ENCODE measurements at regions not wholly inside any gene's neighbourhood (a gene's known extent, or its start where the extent isn't known, plus 50 kb on each side); places are given as distances from the start of the nearest gene placed in this dataset.

DNA sequence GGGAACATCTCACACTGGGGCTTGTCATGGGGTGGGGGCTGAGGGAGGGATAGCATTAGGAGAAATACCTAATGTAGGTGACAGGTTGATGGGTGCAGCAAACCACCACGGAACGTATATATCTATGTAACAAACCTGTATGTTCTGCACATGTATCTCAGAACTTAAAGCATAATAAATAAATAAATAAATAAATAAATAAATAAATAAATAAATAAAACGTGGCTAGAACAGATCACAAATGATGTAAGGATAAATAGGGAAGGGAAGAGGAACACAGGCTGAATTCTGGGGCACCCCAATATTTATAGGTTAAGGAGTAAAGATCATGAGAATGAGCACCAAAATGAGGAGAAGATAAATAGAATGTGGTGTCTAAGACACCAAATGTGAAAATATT, 592.2 kb downstream of the AMY1C start:
- Histone ChIP-seq H3K9me3 (ENCODE audit: insufficient read depth, low read depth, low read length) (no peaks in the 10 kb centered on the region), H3K4me1 (ENCODE audit: insufficient read depth, low read length, poor library complexity, severe bottlenecking) (no peaks in the 10 kb centered on the region)
- TF ChIP-seq EZH2phosphoT487 (IDR thresholded peaks at IDR 0.05; ENCODE audit: borderline replicate concordance): no peak
- TF ChIP-seq, protein P1, sequence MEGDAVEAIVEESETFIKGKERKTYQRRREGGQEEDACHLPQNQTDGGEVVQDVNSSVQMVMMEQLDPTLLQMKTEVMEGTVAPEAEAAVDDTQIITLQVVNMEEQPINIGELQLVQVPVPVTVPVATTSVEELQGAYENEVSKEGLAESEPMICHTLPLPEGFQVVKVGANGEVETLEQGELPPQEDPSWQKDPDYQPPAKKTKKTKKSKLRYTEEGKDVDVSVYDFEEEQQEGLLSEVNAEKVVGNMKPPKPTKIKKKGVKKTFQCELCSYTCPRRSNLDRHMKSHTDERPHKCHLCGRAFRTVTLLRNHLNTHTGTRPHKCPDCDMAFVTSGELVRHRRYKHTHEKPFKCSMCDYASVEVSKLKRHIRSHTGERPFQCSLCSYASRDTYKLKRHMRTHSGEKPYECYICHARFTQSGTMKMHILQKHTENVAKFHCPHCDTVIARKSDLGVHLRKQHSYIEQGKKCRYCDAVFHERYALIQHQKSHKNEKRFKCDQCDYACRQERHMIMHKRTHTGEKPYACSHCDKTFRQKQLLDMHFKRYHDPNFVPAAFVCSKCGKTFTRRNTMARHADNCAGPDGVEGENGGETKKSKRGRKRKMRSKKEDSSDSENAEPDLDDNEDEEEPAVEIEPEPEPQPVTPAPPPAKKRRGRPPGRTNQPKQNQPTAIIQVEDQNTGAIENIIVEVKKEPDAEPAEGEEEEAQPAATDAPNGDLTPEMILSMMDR (conservative IDR thresholded peaks at IDR 0.05; ENCODE audit: low read length): no peak

DNA sequence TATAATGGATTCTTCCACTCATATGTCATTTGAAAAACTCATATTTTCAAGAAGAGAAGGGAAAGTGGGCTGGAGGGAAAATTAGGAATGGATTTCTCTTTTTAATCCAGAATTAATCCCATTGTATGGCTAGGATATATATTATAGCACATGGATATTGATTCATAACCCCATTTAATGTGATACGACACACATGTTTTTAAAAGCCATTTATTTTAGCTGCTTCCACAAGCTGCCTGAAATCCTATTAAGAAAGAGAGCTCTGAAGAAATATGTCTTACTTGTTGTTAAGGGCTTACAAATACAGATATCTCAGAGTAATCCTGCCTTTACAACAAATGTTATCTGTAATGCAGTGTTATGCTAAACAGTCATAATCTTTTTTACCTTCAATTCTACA, 598.6 kb downstream of the AMY1C start:
- no peak for TF ChIP-seq EZH2phosphoT487 (IDR thresholded peaks at IDR 0.05; ENCODE audit: borderline replicate concordance)
- TF ChIP-seq, protein P1 (conservative IDR thresholded peaks at IDR 0.05; ENCODE audit: low read length): no peak
- Histone ChIP-seq H2AFZ (ENCODE audit: low read length) (no peak overlapping the region), H3K9me2 (replicated peaks; ENCODE audit: low read depth, low read length) (no peaks in the 10 kb centered on the region; the same call in 1 of the 2 replicates), H4K20me1 (ENCODE audit: insufficient read depth, low read length, poor library complexity, severe bottlenecking) (no peaks in the 10 kb centered on the region), H3K9me3 (ENCODE audit: insufficient read depth, low read depth, low read length) (no peaks in the 10 kb centered on the region), H3K36me3 (ENCODE audit: insufficient read depth, low read length) (no peaks in the 10 kb centered on the region), H3K9ac (ENCODE audit: low read depth, low read length, poor library complexity, severe bottlenecking) (no peak overlapping the region), H3K4me3 (ENCODE audit: low read length, poor library complexity, severe bottlenecking) (no peak overlapping the region), H3K4me1 (ENCODE audit: insufficient read depth, low read length, poor library complexity, severe bottlenecking) (no peaks in the 10 kb centered on the region), H3F3A (ENCODE audit: low read depth) (no peaks in the 10 kb centered on the region), H3K79me2 (ENCODE audit: insufficient read depth, low read length) (no peaks in the 10 kb centered on the region), H3K27me3 (ENCODE audit: insufficient read depth, low read length, poor library complexity, severe bottlenecking) (no peaks in the 10 kb centered on the region), H3K4me2 (ENCODE audit: low read depth, low read length, poor library complexity, severe bottlenecking) (no peak overlapping the region)

More for the DNA sequence above, 592.2 kb downstream of the AMY1C start:
- H3K79me2 ChIP-seq (ENCODE audit: insufficient read depth, low read length): no peaks in the 10 kb centered on the region
- no peaks in the 10 kb centered on the region for H3F3A ChIP-seq (ENCODE audit: low read depth)
- no peak overlapping the region for H3K9ac ChIP-seq (ENCODE audit: low read depth, low read length, poor library complexity, severe bottlenecking)
- no peaks in the 10 kb centered on the region for H3K36me3 ChIP-seq (ENCODE audit: insufficient read depth, low read length)
- no peak overlapping the region for H2AFZ ChIP-seq (ENCODE audit: low read length)
- no peak overlapping the region for H3K4me3 ChIP-seq (ENCODE audit: low read length, poor library complexity, severe bottlenecking)
- H4K20me1 ChIP-seq (ENCODE audit: insufficient read depth, low read length, poor library complexity, severe bottlenecking): no peaks in the 10 kb centered on the region
- no peak overlapping the region for H3K4me2 ChIP-seq (ENCODE audit: low read depth, low read length, poor library complexity, severe bottlenecking)
- no peaks in the 10 kb centered on the region for H3K27me3 ChIP-seq (ENCODE audit: insufficient read depth, low read length, poor library complexity, severe bottlenecking)
- H3K9me2 ChIP-seq (replicated peaks; ENCODE audit: low read depth, low read length): no peaks in the 10 kb centered on the region; the same call in 1 of the 2 replicates

DNA sequence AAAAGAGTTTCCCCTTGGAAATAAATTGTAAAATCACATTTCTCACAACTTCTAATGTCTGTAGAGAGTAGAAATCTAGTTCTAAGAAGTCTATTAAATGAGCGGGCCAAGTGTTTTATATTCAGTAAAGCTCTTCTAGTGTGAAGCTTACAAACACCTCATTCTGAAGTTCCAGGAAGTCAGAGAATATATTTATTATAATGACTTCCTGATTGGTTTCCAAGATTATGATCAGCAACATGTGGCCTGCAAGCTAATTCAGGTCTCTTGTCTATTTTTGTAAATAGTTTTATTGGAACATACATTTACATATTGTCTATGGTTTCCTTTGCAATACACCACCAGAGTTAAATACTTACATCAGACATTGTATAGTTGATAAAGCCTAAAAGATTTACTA, 603.9 kb downstream of the AMY1C start:
- Histone ChIP-seq H3K79me2 (ENCODE audit: insufficient read depth, low read length) (no peaks in the 10 kb centered on the region), H3K9me2 (replicated peaks; ENCODE audit: low read depth, low read length) (no peaks in the 10 kb centered on the region), H2AFZ (ENCODE audit: low read length) (no peak overlapping the region), H3K4me2 (ENCODE audit: low read depth, low read length, poor library complexity, severe bottlenecking) (no peak overlapping the region), H3K9ac (ENCODE audit: low read depth, low read length, poor library complexity, severe bottlenecking) (no peak overlapping the region), H3K27me3 (ENCODE audit: insufficient read depth, low read length, poor library complexity, severe bottlenecking) (no peaks in the 10 kb centered on the region), H3K4me3 (ENCODE audit: low read length, poor library complexity, severe bottlenecking) (no peak overlapping the region), H3F3A (ENCODE audit: low read depth) (no peaks in the 10 kb centered on the region), H4K20me1 (ENCODE audit: insufficient read depth, low read length, poor library complexity, severe bottlenecking) (no peaks in the 10 kb centered on the region), H3K4me1 (ENCODE audit: insufficient read depth, low read length, poor library complexity, severe bottlenecking) (no peaks in the 10 kb centered on the region), H3K36me3 (ENCODE audit: insufficient read depth, low read length) (no peaks in the 10 kb centered on the region), H3K9me3 (ENCODE audit: insufficient read depth, low read depth, low read length) (no peaks in the 10 kb centered on the region)
- no peak for TF ChIP-seq EZH2phosphoT487 (IDR thresholded peaks at IDR 0.05; ENCODE audit: borderline replicate concordance)
- TF ChIP-seq, protein P1 (conservative IDR thresholded peaks at IDR 0.05; ENCODE audit: low read length): no peak
